MG63 (cell line): ENCODE measurements at regions not wholly inside any gene's neighbourhood (a gene's known extent, or its start where the extent isn't known, plus 50 kb on each side); places are given as distances from the start of the nearest gene placed in this dataset.
A peak's percentile ranks its signal among the peaks of the same experiment; 100 is the strongest.

ENCODE experiments used
- DNase-seq: peaks from one replicate; pipeline ENCODE4 v3.0.0-alpha.2; 2020
- H3K27me3 ChIP-seq: fragments of 250-450 bp; sonication (Bioruptor Pico); 2 replicates; pipeline ENCODE4 v1.5.1; 2020; ENCODE audit warnings: mild to moderate bottlenecking, moderate library complexity
- H3K36me3 ChIP-seq: fragments of 250-450 bp; sonication (Bioruptor Pico); 2 replicates; pipeline ENCODE4 v1.5.1; 2020; ENCODE audit warnings: mild to moderate bottlenecking, moderate library complexity
- H3K4me3 ChIP-seq: fragments of 250-450 bp; sonication (Bioruptor Pico); 2 replicates; pipeline ENCODE4 v1.5.1; 2020; ENCODE audit warnings: mild to moderate bottlenecking, moderate library complexity
- H3K9me3 ChIP-seq: fragments of 250-450 bp; sonication (Bioruptor Pico); 2 replicates; pipeline ENCODE4 v1.5.1; 2020; ENCODE audit warnings: mild to moderate bottlenecking, moderate library complexity

GRCh38 chr5:164345173-164345849 is 839.9 kb downstream of the MAT2B start:
- Histone ChIP-seq H3K27me3 (no peaks in the 10 kb centered on the region), H3K36me3 (peaks cover 51% of the 10 kb centered on the region), H3K4me3 (no peak overlapping the region), H3K9me3 (no peaks in the 10 kb centered on the region)
- DNase-seq: peak; percentile 95

- Histone ChIP-seq H3K36me3 (peaks cover 48% of the 10 kb centered on the region), H3K9me3 (no peaks in the 10 kb centered on the region), H3K4me3 (no peak overlapping the region), H3K27me3 (no peaks in the 10 kb centered on the region)
- DNase-seq: no peak
Observed at GRCh38 chr5:164345853-164346252, 840.4 kb downstream of the MAT2B start.

DNA sequence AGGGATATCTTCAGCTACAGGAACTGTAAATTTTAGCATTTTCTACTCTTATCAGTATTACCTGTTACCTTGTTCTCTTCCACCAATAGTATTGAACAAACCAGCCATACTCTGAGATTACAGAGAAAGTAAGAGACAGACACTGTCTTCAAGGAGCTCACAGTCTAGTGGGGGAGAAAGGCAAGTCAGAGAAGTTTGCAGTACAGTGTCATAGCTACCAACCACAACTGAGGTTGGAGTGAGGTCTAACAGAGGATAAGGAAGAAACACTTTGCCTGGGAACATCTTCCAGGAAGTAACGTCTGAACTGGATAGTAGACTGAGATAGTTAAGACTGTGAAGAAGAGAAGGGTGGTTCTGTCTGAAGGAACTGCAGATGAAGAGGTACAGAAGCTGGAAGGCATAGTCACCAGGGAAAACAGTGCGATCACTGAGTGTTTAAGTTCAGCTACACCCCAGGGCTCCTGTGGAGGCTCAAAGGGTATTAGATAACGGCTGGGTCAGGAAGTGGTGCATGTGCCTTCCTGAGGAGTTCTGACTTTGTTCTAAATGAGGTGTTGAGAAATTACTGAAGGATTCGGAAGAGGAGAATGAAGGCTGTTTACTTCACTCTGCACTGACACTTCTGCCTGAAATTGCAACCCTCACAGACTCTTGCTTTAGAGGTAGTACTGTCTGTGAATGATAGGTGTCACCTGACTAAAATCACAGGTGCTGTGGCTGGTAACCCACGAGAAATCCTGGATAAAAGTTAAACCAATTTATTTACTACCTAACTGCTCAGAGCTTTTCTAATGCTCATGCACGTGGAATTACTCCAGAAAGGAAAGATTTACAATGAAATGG is 841.6 kb downstream of the MAT2B start:
- H3K4me3 ChIP-seq: no peak overlapping the region
- H3K36me3 ChIP-seq: peaks cover 39% of the 10 kb centered on the region
- no peaks in the 10 kb centered on the region for H3K27me3 ChIP-seq
- no peaks in the 10 kb centered on the region for H3K9me3 ChIP-seq
- DNase-seq: no peak

GRCh38 chr5:164350236-164350635 is 844.8 kb downstream of the MAT2B start:
- DNase-seq: no peak
- no peaks in the 10 kb centered on the region for H3K27me3 ChIP-seq
- H3K36me3 ChIP-seq: peaks cover 19% of the 10 kb centered on the region
- H3K9me3 ChIP-seq: no peaks in the 10 kb centered on the region
- no peak overlapping the region for H3K4me3 ChIP-seq

DNA sequence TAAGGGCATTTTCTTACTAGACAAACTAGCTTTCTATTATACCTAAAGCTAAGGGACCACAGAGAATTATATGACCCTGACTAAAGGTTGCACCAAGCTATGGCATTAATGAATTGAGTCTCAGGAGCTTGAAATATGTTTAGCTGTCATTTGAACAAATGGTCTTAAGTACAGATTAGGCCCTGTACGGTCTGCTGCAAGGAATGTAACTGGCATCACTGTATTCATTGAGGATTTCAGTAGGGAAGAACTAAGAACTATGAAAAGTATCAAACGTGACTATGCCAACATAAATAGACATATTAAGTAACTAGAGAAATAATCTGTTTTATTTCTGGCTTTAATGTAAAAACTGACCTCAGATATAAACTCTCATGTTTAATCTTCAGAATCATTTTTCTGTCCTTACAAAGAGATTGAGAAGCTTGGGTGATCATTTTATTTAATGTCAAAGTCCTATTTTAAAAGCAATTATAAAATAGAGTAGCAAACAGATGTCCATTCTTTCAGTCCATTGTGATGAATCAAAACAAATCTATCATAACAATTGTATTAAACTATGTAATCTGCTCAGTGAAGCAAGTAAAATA is 845.9 kb downstream of the MAT2B start:
- peaks cover 30% of the 10 kb centered on the region for H3K36me3 ChIP-seq
- DNase-seq: no peak
- no peaks in the 10 kb centered on the region for H3K27me3 ChIP-seq
- no peak overlapping the region for H3K4me3 ChIP-seq
- H3K9me3 ChIP-seq: no peaks in the 10 kb centered on the region

DNA sequence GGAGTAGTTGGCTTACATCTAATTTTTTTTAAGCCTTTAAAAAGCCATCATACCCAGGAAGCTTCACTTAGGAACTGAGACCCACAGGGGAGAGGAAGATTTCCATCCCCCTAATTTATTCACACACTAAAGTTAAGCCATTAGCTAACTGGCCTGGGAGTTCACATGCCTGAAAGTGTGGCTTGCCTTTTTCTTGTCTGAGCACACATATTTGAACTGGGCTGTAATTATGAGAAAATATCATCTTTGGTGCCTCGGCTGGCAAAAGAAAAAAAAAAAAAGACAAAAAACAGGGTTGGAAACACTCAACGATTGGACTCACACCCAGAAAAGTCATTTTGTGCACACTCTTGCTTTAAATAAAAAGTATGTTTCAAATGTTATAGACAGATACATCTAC is 847.3 kb downstream of the MAT2B start:
- Histone ChIP-seq H3K4me3 (no peak overlapping the region), H3K27me3 (no peaks in the 10 kb centered on the region), H3K36me3 (peaks cover 35% of the 10 kb centered on the region), H3K9me3 (no peaks in the 10 kb centered on the region)
- DNase-seq: no peak

GRCh38 chr5:164353155-164353554 is 847.7 kb downstream of the MAT2B start:
- Histone ChIP-seq H3K36me3 (peaks cover 40% of the 10 kb centered on the region), H3K4me3 (no peak overlapping the region)
- no peak for DNase-seq

GRCh38 chr5:164354139-164354751 is 848.8 kb downstream of the MAT2B start:
- Histone ChIP-seq H3K4me3 (no peak overlapping the region), H3K27me3 (no peaks in the 10 kb centered on the region), H3K36me3 (peaks cover 40% of the 10 kb centered on the region), H3K9me3 (no peaks in the 10 kb centered on the region)
- no peak for DNase-seq

More at GRCh38 chr5:164353155-164353554, 847.7 kb downstream of the MAT2B start:
- Histone ChIP-seq H3K27me3 (no peaks in the 10 kb centered on the region), H3K9me3 (no peaks in the 10 kb centered on the region)

DNA sequence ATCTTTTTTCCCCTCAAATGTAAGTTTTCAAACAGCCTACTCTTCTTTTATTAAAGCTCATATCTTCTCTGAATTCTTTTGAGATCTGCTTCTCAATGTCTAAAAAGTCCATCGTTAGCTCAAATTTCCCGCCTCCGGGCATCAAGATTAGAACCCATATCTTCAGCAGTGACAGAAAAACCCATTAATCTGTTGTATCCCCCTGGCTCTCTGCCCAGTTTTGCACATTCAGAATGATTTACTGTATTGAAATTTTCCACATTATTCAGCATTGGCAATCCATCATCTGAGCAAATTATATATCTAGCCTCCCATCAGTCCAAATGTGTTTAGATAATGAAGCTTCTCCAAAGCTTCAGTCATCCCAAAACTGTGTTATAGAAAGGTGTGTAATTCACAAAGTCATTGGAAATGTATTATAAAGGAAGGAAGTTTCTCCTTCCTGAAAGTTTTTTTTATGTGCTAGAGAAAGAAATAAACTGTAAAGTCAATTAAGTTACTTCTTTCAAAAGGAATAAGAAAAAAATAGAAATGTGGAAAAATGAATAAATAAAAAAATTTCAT is 849.9 kb downstream of the MAT2B start:
- Histone ChIP-seq H3K9me3 (no peaks in the 10 kb centered on the region), H3K4me3 (no peak overlapping the region), H3K27me3 (no peaks in the 10 kb centered on the region), H3K36me3 (peaks cover 31% of the 10 kb centered on the region)
- no peak for DNase-seq

DNA sequence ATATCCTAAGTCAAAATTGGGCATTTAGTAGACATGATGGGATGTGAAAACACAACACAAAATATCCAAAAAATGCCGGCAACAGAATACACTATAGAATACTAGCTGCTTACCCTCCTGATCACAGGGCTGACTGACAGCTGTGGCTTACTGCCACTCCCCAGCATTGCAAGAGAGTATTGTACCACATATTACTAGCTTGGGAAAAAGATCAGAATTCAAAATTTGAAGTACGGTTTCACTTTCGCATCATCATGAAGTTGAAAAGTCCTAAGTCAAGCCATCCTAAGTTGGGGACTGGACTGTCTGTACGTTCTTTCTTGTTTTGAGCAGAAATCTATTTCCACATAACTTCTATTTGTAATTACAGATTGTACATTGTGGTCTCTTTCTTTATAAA is 851.4 kb downstream of the MAT2B start:
- H3K9me3 ChIP-seq: no peaks in the 10 kb centered on the region
- no peaks in the 10 kb centered on the region for H3K27me3 ChIP-seq
- H3K4me3 ChIP-seq: no peak overlapping the region
- no peak for DNase-seq
- H3K36me3 ChIP-seq: peaks cover 35% of the 10 kb centered on the region

DNA sequence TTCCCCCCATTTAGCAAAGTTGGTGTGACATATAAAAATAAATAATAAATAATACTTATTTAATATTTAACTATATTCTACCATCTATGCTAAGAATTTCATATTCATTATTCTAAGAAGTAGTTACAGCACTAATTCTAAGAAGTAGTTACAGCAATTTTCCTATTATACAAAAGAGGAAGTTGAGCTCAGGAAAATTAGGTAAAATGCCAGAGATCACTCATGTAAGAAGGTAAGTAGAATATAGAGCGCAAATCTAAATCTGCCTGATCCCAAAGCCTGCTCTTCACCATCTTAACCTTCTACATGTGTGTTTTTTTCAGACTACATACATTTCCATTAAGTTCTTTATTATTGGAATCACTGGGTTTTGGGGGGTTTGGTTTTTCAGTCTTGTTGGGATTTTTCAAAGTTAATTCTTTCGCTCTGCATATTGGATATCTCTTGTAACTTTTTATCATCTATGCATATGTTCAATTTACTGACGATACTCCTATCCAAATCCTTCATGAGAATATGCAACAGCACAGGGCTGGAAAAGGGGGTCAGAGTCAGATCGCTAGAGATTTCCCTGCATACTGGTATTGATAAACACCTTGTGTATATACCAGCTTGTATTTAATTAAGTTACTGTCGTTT is 852.1 kb downstream of the MAT2B start:
- H3K4me3 ChIP-seq: no peak overlapping the region
- peaks cover 42% of the 10 kb centered on the region for H3K36me3 ChIP-seq
- no peak for DNase-seq
- no peaks in the 10 kb centered on the region for H3K27me3 ChIP-seq
- no peaks in the 10 kb centered on the region for H3K9me3 ChIP-seq

DNA sequence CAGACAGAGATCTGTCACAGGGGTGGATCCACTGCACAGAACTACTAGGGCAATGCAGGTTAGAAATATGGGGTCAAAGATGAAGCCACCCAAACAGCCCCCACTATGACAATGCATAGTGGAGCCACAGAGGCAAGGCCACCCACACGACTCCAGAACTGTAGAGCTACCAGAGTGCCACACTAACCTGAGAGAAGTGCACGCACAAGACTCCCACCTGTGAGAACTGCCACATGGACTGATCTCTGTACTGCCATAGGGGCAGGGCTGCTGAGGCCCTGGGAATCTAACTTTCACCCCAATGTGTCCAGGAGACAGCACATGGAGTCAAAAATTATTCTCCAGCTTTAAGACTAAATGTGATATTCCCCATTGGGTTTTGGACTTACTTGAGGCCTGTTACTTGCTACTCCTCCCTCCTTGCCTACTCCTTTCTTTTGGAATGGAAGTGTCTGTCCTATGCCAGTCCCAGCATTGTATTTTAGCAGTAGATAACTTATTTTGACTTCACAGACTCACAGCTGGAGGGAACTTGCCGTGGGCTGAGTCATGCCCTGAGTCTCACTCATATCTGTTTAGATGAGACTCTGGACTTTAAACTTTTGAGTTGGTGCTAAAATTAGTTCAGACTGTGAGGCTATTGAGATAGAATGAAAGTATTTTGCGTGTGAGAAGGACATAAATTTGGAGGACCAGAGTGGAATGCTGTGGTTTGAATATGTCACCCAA is 853.3 kb downstream of the MAT2B start:
- Histone ChIP-seq H3K36me3 (peaks cover 43% of the 10 kb centered on the region), H3K27me3 (no peaks in the 10 kb centered on the region), H3K4me3 (no peak overlapping the region), H3K9me3 (no peaks in the 10 kb centered on the region)
- DNase-seq: peak; percentile 86

GRCh38 chr5:164359260-164360255 is 854.1 kb downstream of the MAT2B start:
- Histone ChIP-seq H3K9me3 (no peaks in the 10 kb centered on the region), H3K36me3 (peaks cover 40% of the 10 kb centered on the region), H3K4me3 (no peak overlapping the region), H3K27me3 (no peaks in the 10 kb centered on the region)
- DNase-seq: no peak

- Histone ChIP-seq H3K27me3 (no peaks in the 10 kb centered on the region), H3K36me3 (peaks cover 43% of the 10 kb centered on the region), H3K4me3 (no peak overlapping the region), H3K9me3 (no peaks in the 10 kb centered on the region)
- peak; percentile 67 for DNase-seq
Observed at GRCh38 chr5:164360589-164360988, 855.2 kb downstream of the MAT2B start.

DNA sequence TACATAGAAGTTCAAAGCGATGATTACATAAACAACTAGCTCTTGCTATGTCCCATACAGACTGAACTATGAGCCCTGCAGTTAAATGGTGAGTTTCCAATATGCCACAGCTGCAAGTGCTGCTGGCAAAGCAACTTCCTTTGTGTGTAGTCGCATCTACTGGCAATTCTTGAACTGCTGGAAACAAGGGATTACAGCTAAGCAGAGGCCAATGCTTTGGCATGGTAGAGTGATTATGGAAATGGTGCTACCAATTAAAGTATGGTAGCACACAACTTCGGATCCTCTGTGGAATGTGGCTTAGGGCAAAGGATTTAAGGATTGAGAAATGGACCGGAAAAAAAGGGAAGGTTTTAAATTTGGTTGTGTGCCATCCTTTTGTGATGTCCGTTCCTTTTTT is 856.6 kb downstream of the MAT2B start:
- peak; percentile 26 for DNase-seq
- H3K4me3 ChIP-seq: no peak overlapping the region
- peaks cover 42% of the 10 kb centered on the region for H3K36me3 ChIP-seq
- no peaks in the 10 kb centered on the region for H3K27me3 ChIP-seq
- no peaks in the 10 kb centered on the region for H3K9me3 ChIP-seq
